ENCODE measurements at regions not wholly inside any gene's neighbourhood (a gene's known extent, or its start where the extent isn't known, plus 50 kb on each side); places are given as distances from the start of the nearest gene placed in this dataset.

- DNase-seq = no peak
Observed at GRCh38 chr12:92574911-92575570, 127.7 kb upstream of the PLEKHG7 start.

GRCh38 chr12:92574051-92574783 is 128.6 kb upstream of the PLEKHG7 start:
- no peak for DNase-seq

GRCh38 chr12:92573104-92573503 is 129.7 kb upstream of the PLEKHG7 start:
- DNase-seq = no peak

GRCh38 chr12:92571844-92572543 is 130.8 kb upstream of the PLEKHG7 start:
- no peak for DNase-seq

GRCh38 chr12:92571169-92571568 is 131.6 kb upstream of the PLEKHG7 start:
- DNase-seq = no peak

- peak; percentile 12 for DNase-seq
Observed at GRCh38 chr12:92570056-92570753, 132.6 kb upstream of the PLEKHG7 start.

GRCh38 chr12:92568691-92569090 is 134.1 kb upstream of the PLEKHG7 start:
- DNase-seq = no peak

GRCh38 chr12:92566448-92567019 is 136.3 kb upstream of the PLEKHG7 start:
- DNase-seq = no peak

- DNase-seq = no peak
Observed at GRCh38 chr12:92563819-92564218, 139.0 kb upstream of the PLEKHG7 start.

GRCh38 chr12:92562063-92562734 is 140.6 kb upstream of the PLEKHG7 start:
- DNase-seq = no peak

GRCh38 chr12:92561543-92561899 is 141.3 kb upstream of the PLEKHG7 start:
- no peak for DNase-seq

- no peak for DNase-seq
Observed at GRCh38 chr12:92560713-92561542, 141.9 kb upstream of the PLEKHG7 start.

GRCh38 chr12:92558806-92559205 is 144.0 kb upstream of the PLEKHG7 start:
- no peak for DNase-seq

GRCh38 chr12:92558215-92558773 is 144.5 kb upstream of the PLEKHG7 start:
- DNase-seq = no peak

GRCh38 chr12:92557422-92557724 is 145.4 kb upstream of the PLEKHG7 start:
- no peak for DNase-seq

- DNase-seq = no peak
Observed at GRCh38 chr12:92556637-92557421, 146.0 kb upstream of the PLEKHG7 start.

GRCh38 chr12:92556141-92556540 is 146.6 kb upstream of the PLEKHG7 start:
- no peak for DNase-seq

GRCh38 chr12:92554158-92555073 is 148.4 kb upstream of the PLEKHG7 start:
- no peak for DNase-seq

- no peak for DNase-seq
Observed at GRCh38 chr12:92553389-92553788, 149.4 kb upstream of the PLEKHG7 start.
